GM21515 (cell line): ENCODE measurements at regions not wholly inside any gene's neighbourhood (a gene's known extent, or its start where the extent isn't known, plus 50 kb on each side); places are given as distances from the start of the nearest gene placed in this dataset.
"Not testable (repeated sequence)": the region's sequence is repeated elsewhere in the genome, so short reads cannot be mapped to it uniquely, and the experiment has no call there.

Experiments
- ATAC-seq: cut with Tn5 transposase; IDR thresholded peaks from one replicate; pipeline ENCODE4 v1.9.1; 2021; ENCODE audit not compliant: unreplicated experiment

DNA sequence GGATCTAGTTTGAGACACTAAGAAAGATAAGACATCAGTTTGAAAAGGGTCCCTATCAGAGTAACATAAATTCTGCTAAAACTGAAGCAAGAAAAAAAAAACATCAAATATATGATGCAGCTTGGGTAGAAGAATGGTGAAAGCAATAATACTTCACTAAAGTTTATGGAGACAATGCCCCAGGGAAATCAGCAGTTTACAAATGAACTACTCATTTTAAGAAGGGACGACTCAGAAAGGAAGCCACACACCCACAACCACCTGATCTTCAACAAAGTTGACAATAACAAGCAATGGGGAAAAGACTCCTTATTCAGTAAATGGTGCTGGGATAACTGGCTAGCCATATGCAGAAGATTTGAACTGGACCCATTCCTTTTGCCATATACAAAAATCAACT, 143.5 kb downstream of the TPBG start:
- ATAC-seq = no peak

DNA sequence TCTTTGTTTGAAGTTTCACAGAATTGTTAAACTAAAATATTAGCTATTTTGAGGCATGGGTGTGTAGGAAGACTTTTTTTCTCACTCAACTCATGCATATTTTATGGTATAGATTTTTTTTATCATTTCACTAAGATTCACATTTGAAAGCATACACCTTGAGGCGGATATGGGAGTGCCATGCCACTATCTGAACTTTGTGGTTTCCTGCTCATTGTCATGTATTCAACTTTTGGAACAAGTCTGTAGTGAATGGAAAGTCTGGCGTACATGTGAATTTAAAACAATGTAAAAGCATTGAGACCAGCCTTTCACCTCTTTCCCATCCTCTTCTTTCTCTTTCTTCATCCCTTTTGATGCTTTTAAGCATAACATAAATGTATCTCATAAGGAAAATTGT, 147.9 kb downstream of the TPBG start:
- no peak for ATAC-seq

DNA sequence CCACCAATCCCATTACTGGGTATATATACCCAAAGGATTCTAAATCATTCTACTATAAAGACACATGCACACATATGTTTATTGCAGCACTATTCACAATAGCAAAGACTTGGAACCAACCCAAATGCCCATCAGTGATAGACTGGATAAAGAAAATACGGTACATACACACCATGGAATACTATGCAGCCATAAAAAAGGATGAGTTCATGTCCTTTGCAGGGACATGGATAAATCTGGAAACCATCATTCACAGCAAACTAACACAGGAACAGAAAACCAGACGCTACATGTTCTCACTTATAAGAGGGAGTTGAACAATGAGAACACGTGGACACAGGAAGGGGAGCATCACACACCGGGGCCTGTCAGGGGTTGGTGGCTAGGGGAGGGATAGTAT, 154.3 kb downstream of the TPBG start:
- ATAC-seq = not testable (repeated sequence)

DNA sequence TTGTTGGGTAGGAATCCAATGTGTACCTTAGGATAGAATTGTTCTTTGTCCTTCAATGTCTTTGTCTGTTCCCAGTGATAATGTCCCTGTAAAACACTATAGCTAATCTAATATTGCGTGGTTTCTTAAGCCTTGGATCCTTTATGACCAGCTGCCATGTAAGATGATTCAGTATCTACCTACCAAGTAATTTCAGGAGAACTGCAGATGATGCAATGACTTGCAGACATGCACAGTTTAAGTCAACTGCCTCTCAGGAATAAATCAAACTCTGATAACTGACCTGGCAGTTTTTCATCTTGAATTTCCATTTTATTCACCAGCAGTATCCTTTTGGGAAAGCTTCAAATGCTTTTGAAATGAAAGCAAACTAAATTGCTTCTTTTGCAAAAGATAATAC, 157.8 kb downstream of the TPBG start:
- ATAC-seq = no peak

DNA sequence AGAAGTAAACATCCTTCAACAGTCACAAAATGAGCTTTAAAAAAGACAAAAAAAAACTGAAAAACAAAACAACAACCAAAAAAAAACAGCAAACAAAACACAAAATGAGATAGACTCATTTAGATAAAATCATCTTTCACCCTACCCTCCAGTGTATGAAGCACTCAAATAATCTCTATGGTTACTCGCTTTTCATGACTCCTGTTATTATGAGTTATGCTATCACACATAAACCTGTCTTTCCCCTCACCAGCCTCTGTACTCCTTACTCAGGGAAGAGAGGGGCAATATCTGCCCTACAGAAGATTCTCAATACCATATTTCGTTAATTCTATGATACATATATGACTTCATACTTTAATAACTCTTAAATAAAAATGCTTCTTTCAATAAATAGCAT, 158.2 kb downstream of the TPBG start:
- ATAC-seq = no peak

DNA sequence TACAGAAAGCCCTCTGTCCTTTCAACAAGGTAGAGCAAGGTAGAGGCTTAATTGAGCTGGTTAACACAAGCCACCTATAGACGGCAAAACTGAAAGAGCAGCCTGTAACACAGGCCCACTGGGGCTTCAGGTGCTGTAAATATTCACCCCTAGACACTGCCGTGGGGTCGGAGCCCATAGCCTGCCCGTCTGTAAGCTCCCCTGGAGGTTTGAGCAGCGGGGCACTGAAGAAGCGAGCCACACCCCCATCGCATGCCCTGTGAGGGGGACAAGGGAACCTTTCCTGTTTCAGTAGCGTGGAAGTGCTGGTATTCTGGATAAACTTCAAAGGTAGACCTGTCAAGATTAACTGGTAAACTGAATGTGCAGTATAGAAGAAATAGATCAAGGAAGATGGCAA, 160.4 kb downstream of the TPBG start:
- no peak for ATAC-seq

DNA sequence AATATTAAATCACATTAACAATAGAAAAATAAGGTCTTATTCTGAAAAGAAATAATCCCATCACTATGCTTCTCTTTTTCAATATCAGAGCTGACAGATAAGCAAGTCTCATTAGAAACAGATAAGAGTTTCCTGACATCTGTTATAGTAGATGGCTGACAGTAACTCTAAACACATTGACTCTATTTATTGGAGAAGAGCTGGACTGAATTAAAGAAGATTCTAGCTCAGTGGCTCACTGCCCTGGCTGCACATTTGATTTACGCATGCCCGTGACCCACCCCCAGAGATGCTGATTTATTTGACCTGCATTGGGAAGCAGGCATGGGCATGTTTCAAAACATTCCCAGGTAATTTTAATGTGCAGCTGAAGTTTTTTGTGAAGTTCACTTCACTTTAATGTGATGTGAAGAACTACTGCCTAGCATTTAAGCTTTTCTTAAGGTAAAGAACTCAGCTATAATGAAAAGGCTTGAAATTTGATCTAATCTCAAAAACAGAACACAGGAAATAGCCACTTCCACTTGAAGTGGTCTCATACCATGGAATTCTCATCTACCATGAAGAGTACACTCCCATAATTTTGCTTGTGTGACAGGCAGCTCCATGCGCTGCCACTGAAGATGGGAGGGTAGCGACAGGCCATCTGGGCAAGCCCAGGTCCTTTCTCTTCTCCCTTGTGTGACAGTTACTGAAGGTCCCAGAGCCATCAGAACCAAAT, 162.3 kb downstream of the TPBG start:
- ATAC-seq = no peak

DNA sequence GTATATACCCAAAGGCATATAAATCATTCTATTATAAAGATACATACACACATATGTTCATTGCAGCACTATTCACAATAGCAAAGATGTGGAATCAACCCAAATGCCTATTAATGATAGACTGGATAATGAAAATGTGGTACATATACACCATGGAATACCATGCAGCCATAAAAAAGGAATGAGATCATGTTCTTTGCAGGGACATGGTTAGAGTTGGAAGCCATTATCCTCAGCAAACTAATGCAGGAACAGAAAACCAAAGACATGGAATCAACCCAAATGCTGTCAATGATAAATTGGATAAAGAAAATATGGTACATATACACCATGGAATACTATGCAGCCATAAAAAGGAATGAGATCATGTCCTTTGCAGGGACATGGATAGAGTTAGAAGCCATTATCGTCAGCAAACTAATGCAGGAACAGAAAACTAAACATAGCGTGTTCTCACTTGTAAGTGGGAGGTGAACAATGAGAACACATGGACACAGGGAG, 166.4 kb downstream of the TPBG start:
- not testable (repeated sequence) for ATAC-seq

DNA sequence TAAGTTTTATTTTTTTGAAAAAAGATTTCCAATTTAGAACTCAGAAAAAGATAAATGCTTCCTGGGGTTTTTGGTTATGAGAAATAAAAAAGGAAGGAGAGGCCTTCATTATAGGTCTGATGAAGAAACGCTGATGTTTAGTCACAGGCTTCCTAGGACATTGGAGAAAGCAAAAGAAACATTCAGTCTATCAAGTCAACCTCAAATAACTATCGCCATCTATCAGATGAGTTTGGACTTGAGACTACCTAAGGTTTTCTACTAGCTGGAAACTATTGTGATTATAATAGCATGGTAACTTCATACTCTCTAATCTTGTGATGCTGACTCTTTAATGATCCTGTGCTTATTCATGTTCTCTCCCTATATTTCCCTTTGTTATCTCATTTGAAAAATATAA, 171.3 kb downstream of the TPBG start:
- ATAC-seq = no peak

DNA sequence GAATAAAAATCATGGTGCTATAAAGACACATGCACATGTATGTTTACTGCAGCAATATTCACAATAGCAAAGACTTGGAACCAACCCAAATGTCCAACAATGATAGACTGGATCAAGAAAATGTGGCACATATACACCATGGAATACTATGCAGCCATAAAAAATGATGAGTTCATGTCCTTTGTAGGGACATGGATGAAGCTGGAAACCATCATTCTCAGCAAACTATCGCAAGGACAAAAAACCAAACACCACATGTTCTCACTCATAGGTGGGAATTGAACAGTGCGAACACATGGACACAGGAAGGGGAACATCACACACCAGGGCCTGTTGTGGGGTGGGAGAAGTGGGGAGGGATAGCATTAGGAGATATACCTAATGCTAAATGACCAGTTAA, 185.9 kb downstream of the TPBG start:
- ATAC-seq = not testable (repeated sequence)

DNA sequence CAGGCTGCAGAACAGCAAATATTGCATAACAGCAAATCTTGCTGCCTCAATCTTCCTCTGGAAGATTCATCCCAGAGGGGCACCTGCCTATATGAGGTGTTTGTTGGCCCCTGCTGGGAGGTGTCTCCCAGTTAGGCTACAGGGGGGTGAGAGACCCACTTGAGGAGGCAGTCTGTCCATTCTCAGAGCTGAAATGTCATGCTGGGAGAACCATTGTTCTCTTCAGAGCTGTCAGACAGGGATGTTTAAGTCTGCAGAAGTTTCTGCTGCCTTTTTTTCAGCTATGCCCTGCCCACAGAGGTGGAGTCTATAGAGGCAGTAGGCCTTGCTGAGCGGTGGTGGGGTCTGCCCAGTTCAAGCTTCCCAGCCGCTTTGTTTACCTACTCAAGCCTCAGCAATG, 187.7 kb downstream of the TPBG start:
- not testable (repeated sequence) for ATAC-seq

DNA sequence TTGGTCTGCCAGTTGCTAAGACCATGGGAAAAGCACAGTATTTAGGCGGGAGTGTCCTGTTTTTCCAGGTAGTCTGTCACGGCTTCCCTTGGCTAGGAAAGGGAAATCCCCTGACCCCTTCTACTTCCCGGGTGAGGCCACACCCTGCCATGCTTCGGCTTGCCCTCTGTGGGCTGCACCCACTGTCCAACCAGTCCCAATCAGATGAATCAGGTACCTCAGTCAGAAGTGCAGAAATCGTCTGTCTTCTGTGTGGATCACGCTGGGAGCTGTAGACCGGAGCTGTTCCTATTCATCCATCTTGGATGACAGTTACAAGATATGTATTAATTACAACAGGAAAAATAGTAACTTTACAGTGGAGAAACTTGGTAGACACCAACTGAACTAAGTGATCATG, 188.2 kb downstream of the TPBG start:
- ATAC-seq = no peak

DNA sequence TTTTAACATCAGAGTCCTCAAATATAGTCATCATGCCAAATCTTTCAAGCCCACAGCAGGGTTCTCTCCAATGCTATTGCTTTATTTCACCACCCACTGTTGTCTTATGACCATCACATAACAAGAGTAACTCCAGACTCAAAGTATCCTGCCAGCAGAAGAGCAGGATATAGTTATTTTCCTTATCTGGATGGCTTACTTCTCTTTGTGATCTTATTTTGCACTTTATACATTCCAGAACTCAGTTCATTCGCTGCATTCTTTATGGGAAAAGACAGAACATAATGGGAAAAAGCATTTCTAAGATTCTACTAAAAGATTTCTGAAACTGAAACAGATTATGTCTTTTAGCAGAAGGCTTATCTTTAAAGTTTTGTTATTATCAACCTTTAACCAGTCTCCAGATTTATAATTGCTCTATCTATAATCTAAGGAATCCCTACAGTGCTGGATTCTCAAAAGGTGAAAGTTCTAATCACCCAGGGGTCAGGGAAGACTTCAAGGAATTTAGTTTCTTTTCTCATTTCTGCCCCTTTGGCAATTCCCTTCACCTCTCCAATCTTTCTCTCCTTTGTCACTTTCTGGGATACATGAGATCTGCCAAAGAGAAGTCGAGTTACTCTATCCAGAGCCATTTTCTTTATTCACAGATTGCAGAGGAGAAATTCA, 190.4 kb downstream of the TPBG start:
- no peak for ATAC-seq

DNA sequence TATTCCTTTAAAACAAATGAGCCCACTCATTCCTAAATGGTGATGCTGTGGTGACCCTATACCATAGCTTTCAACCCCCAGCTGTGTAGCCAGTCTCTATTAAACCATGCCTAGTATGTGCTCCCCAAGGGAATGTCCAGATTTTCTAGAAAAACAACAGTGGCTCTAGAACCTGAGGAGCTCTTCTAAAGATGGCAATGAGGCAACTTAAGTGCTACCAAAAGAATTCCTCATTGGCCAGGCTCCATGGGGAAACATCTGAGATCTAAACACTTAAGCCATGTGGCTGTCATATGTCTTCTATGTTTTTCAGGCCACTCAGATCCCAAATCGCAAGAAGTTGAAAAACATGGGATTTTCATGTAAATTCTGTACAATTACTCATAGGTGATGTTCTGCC, 191.0 kb downstream of the TPBG start:
- no peak for ATAC-seq

DNA sequence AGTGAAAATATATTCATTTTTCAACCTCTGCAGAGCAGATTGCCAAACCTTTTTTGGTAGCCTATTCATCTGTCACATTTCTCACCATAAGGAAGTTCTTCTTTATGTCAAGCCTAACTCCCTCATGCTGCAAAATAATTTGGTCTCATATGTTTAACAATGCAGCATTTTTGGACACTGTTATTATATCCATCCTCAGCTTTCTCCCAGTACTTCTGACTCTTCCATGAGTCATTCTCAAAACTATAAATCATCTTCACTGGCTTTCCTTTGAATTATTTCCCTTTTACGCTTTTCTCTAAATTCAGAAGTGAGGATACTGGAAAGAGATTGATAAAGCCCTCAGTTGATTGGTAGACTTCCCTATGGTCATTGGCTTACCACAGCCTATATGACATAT, 192.2 kb downstream of the TPBG start:
- no peak for ATAC-seq

DNA sequence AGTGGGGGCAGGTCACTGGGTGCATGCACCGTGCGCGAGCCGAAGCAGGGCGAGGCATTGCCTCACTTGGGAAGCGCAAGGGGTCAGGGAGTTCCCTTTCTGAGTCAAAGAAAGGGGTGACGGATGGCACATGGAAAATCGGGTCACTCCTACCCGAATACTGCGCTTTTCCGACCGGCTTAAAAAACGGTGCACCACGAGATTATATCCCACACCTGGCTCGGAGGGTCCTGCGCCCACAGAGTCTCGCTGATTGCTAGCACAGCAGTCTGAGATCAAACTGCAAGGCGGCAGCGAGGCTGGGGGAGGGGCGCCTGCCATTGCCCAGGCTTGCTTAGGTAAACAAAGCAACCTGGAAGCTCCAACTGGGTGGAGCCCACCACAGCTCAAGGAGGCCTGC, 194.9 kb downstream of the TPBG start:
- not testable (repeated sequence) for ATAC-seq

DNA sequence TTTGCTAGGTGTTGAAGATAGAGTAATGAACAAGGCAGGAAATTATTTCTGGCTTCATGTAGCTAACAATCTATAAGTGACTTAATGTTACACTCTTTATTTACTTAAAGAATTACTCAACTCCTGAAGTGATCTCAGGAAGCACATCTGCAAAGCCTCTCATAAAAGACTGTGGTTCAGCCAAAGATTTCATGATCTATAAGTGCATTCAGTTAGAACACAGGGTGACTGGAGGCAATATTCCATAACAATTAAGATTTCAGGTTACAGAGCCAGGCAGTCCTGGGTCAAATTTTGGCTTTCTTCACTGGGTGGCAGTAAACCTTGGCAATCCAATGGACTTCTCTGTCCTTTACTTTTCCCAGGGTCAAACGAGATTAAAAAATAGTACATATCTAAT, 204.0 kb downstream of the TPBG start:
- no peak for ATAC-seq

DNA sequence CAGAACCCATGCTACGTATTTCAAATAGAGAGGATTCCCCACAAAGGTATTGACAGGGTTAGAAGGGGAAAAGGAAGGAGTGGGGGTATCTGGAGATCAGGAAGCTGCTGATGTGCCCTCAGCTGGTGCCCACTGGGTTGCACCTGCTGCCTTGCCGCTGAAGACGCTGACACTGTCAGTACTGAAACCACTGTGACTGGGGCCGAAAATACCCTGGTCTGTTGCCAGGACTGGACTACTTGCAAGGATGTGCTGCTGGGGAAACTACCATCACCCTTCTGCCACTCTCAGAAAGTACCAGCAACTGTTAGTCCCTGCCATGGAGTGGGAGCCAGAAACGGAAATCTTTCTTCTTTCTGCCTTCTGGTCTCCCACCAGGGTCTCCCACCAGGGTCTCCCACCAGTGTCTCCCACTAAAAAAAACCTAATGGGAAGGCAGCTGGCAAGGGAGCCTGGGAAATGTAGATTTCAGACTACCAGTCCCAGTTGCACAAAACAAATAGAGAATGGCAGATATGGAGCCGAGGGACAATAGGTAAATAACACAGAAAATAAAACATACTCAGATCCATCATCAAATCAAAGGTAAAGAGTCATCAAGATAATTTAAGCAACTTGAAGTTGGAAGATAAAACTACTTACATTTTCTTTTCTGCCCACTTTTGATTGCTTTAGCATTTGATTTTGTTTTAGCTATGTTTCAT, 204.8 kb downstream of the TPBG start:
- no peak for ATAC-seq

DNA sequence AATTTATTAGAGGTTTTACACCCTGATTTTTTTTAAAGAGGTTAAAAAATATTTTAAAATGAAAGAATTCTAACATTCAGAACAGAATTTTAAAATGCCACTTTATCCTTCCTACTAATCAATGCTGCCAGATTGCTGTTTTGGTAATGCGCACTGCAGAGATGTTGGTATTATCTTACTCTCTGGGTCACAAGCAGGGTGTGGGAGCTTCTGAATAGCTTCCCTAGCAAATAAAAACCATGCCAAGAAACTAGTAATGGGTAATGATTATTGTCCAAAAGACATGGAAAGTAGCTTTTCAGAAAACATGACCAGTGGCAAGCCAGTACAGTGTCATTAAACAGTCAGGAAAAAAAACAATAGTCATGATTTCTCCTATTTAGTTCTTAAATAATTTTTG, 205.4 kb downstream of the TPBG start:
- ATAC-seq = no peak

DNA sequence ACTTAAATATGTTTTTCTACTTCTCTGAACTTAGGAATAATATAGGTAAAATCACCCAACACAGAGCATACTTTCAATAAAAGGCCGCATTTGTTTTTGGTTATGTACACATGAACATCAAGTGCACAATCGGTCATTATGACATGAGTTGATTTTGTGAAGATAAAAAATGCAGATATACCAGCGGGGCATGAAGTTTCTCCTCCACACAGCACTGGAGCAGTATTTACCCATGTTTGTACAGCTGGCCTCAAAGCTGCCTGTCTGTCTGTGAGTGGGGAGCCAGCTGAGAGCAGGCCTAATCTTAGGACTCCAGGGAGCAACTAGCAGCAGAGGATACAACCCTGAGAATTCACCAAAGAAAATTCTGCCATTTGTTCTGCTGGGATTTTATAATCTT, 206.5 kb downstream of the TPBG start:
- ATAC-seq = no peak

DNA sequence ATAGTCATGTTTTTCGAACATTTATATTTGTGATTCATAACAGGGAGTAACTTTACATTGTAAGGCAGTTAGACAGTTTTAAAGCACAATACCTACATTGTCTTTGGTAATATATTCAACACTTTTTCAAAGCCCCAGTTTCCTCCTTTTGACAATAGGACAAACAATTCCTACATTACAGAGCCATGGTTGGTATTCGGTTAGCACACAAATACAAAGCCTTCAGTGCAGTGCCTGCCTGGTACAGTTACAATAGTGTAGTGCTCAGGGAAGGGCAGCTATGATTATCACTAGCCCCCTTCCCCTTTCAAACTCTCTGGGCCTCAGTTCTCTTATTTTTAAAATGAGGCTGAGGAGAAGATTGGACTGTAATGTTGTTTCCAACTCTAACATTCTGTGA, 207.8 kb downstream of the TPBG start:
- ATAC-seq = no peak
